HepG2 (cell line): ENCODE measurements at regions not wholly inside any gene's neighbourhood (a gene's known extent, or its start where the extent isn't known, plus 50 kb on each side); places are given as distances from the start of the nearest gene placed in this dataset.
A peak's percentile ranks its signal among the peaks of the same experiment; 100 is the strongest.

Source experiments
- ARNTL ChIP-seq: sonication (generic); formaldehyde crosslinking; IDR thresholded peaks from 2 replicates; pipeline ENCODE4 v1.4.0; 2020; ENCODE audit warnings: mild to moderate bottlenecking, missing genetic modification reagents
- FOXK1 ChIP-seq: sonication (generic); formaldehyde crosslinking; IDR thresholded peaks from 2 replicates; pipeline ENCODE4 v1.4.0; 2020; ENCODE audit warnings: low read depth, missing genetic modification reagents, borderline replicate concordance
- HIC2 ChIP-seq: sonication (generic); formaldehyde crosslinking; IDR thresholded peaks from 2 replicates; pipeline ENCODE4 v1.9.0; 2022; ENCODE audit warnings: low read depth, missing genetic modification reagents
- HNF4A ChIP-seq: sonication (generic); formaldehyde crosslinking; IDR thresholded peaks from 2 replicates; pipeline ENCODE4 v1.4.0; 2020; ENCODE audit warnings: missing genetic modification reagents
- IRF1 ChIP-seq: sonication (generic); formaldehyde crosslinking; IDR thresholded peaks from 2 replicates; pipeline ENCODE4 v1.4.0; 2020; ENCODE audit warnings: low read depth, mild to moderate bottlenecking, missing genetic modification reagents
- KDM5A ChIP-seq: fragments of 200-600 bp; sonication (generic); IDR thresholded peaks from 2 replicates; pipeline ENCODE4 v1.7.0; 2018; ENCODE audit warnings: antibody characterized with exemption, mild to moderate bottlenecking, low read length, borderline replicate concordance
- KLF16 ChIP-seq, 2 experiments: sonication (generic) in 1 of 2; formaldehyde crosslinking in 1 of 2; IDR thresholded peaks; 2 replicates each; pipeline versions ENCODE4 v1.6.1 to v1.8.0; 2016 to 2023; ENCODE audit warnings: missing genetic modification reagents in 2 of 2, missing compliant biosample characterization in 1 of 2
- MTERF4 ChIP-seq: sonication (generic); formaldehyde crosslinking; IDR thresholded peaks from 2 replicates; pipeline ENCODE4 v1.8.0; 2023; ENCODE audit warnings: mild to moderate bottlenecking, missing genetic modification reagents
- NR2F1 ChIP-seq, 2 experiments: fragments of 450-650 bp in 1 of 2; formaldehyde crosslinking in 1 of 2; IDR thresholded peaks; 2 replicates each; pipeline versions ENCODE4 v1.5.0 to v1.6.1; 2016 to 2020; ENCODE audit warnings: mild to moderate bottlenecking in 1 of 2, missing compliant biosample characterization in 1 of 2, missing genetic modification reagents in 1 of 2, moderate library complexity in 1 of 2
- PITX1 ChIP-seq: sonication (generic); formaldehyde crosslinking; IDR thresholded peaks from 2 replicates; pipeline ENCODE4 v1.5.1; 2020; ENCODE audit warnings: mild to moderate bottlenecking, missing genetic modification reagents
- PRMT3 ChIP-seq: sonication (generic); formaldehyde crosslinking; IDR thresholded peaks from 2 replicates; pipeline ENCODE4 v1.8.1; 2022; ENCODE audit warnings: low read depth, mild to moderate bottlenecking, moderate library complexity, missing genetic modification reagents, borderline replicate concordance
- SALL2 ChIP-seq: sonication (generic); formaldehyde crosslinking; IDR thresholded peaks from 2 replicates; pipeline ENCODE4 v1.8.1; 2023; ENCODE audit warnings: mild to moderate bottlenecking, missing genetic modification reagents, inconsistent platforms
- SP140L ChIP-seq: sonication (generic); formaldehyde crosslinking; IDR thresholded peaks from 2 replicates; pipeline ENCODE4 v1.4.0; 2020; ENCODE audit warnings: missing genetic modification reagents, borderline replicate concordance
- SSRP1 ChIP-seq: IDR thresholded peaks from 2 replicates; pipeline ENCODE4 v1.6.1; 2016; ENCODE audit warnings: control low read depth
- YEATS4 ChIP-seq: sonication (generic); formaldehyde crosslinking; IDR thresholded peaks from 2 replicates; pipeline ENCODE4 v1.4.0; 2020; ENCODE audit warnings: missing genetic modification reagents, borderline replicate concordance
- ZFAT ChIP-seq: sonication (generic); formaldehyde crosslinking; conservative IDR thresholded peaks from 2 replicates; pipeline ENCODE4 v1.8.1; 2023; ENCODE audit warnings: missing genetic modification reagents, inconsistent platforms
- ZHX1 ChIP-seq: sonication (generic); formaldehyde crosslinking; IDR thresholded peaks from 2 replicates; pipeline ENCODE4 v1.8.1; 2022; ENCODE audit warnings: low read depth, mild to moderate bottlenecking, missing genetic modification reagents
- ZMYM2 ChIP-seq: sonication (generic); formaldehyde crosslinking; IDR thresholded peaks from 2 replicates; pipeline ENCODE4 v1.8.0; 2022; ENCODE audit warnings: mild to moderate bottlenecking, missing genetic modification reagents
- ZNF44 ChIP-seq: sonication (generic); formaldehyde crosslinking; IDR thresholded peaks from 2 replicates; pipeline ENCODE4 v1.5.1; 2020; ENCODE audit warnings: mild to moderate bottlenecking, missing genetic modification reagents
- ZNF503 ChIP-seq: sonication (generic); formaldehyde crosslinking; IDR thresholded peaks from 2 replicates; pipeline ENCODE4 v1.4.0; 2020; ENCODE audit warnings: missing genetic modification reagents

GRCh38 chr18:62460851-62461300 lies 61.9 kb upstream of the ZCCHC2 start (continued):
- peak; percentile 73 to 83 for TF ChIP-seq NR2F1 (CRISPR knock-in tag; IDR thresholded peaks at IDR 0.05)
- no peak for TF ChIP-seq KDM5A
- TF ChIP-seq MTERF4 (CRISPR knock-in tag), result no peak
- peak; percentile 34; the same call in 1 of the 2 replicates for TF ChIP-seq SSRP1 (CRISPR knock-in tag)
- 0 out of 2 replicates have a peak, but pooled peaks have one; percentile 58 for TF ChIP-seq ZHX1 (CRISPR knock-in tag)
- TF ChIP-seq SALL2 (CRISPR knock-in tag), result 0 out of 2 replicates have a peak, but pooled peaks have one; percentile 48
- peak; percentile 87 for TF ChIP-seq HNF4A (CRISPR knock-in tag)
- no peak for TF ChIP-seq ZFAT (CRISPR knock-in tag)
- 0 out of 2 replicates have a peak, but pooled peaks have one; percentile 30 for TF ChIP-seq YEATS4 (CRISPR knock-in tag)
- no peak for TF ChIP-seq PRMT3
- no peak for TF ChIP-seq HIC2
- TF ChIP-seq PITX1 (CRISPR knock-in tag), result 0 out of 2 replicates have a peak, but pooled peaks have one; percentile 57
- peak; percentile 79 for TF ChIP-seq ZNF503 (CRISPR knock-in tag)
- peak; percentile 72; the same call in 1 of the 2 replicates for TF ChIP-seq FOXK1
- TF ChIP-seq ZNF44 (CRISPR knock-in tag), result no peak
- peak; percentile 51; the same call in 1 of the 2 replicates for TF ChIP-seq ARNTL (CRISPR knock-in tag)
- no peak for TF ChIP-seq ZMYM2
- TF ChIP-seq KLF16 (CRISPR knock-in tag; IDR thresholded peaks at IDR 0.05), result peak in 1 of 2 experiments; percentile 84; a peak in 2 of 4 replicates
- TF ChIP-seq SP140L (CRISPR knock-in tag), result no peak
- TF ChIP-seq IRF1, result no peak
